ENCODE measurements at regions not wholly inside any gene's neighbourhood (a gene's known extent, or its start where the extent isn't known, plus 50 kb on each side); places are given as distances from the start of the nearest gene placed in this dataset.

DNA sequence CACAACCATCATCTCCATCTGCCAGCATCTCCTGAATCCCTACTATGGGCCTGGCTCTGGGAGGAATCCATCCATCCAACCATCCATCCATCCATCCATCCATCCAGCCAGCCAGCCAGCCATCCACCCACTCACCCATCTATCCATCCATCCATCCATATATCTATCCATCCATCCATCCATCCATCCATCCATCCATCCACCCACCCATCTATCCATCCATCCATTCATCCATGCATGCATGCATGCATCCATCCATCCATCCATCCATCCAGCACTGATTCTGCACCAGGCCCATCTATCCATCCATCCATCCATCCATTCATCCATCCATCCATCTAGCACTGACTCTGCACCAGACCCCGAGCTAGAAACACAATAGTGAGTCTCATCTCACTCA, 141.3 kb upstream of the WNT4 start:
- Mint-ChIP-seq H3K9me3 (peaks cover 6% of the 10 kb centered on the region), H3K36me3 (ENCODE audit: low read depth) (no peaks in the 10 kb centered on the region), H3K4me1 (peaks cover 32% of the 10 kb centered on the region), H3K27me3 (ENCODE audit: low read depth, poor library complexity) (peaks cover 57% of the 10 kb centered on the region), H3K27ac (no peak overlapping the region), H3K4me3 (no peak overlapping the region)
- DNase-seq: no peak
- TF ChIP-seq, protein P1, sequence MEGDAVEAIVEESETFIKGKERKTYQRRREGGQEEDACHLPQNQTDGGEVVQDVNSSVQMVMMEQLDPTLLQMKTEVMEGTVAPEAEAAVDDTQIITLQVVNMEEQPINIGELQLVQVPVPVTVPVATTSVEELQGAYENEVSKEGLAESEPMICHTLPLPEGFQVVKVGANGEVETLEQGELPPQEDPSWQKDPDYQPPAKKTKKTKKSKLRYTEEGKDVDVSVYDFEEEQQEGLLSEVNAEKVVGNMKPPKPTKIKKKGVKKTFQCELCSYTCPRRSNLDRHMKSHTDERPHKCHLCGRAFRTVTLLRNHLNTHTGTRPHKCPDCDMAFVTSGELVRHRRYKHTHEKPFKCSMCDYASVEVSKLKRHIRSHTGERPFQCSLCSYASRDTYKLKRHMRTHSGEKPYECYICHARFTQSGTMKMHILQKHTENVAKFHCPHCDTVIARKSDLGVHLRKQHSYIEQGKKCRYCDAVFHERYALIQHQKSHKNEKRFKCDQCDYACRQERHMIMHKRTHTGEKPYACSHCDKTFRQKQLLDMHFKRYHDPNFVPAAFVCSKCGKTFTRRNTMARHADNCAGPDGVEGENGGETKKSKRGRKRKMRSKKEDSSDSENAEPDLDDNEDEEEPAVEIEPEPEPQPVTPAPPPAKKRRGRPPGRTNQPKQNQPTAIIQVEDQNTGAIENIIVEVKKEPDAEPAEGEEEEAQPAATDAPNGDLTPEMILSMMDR (IDR thresholded peaks at IDR 0.05): no peak

DNA sequence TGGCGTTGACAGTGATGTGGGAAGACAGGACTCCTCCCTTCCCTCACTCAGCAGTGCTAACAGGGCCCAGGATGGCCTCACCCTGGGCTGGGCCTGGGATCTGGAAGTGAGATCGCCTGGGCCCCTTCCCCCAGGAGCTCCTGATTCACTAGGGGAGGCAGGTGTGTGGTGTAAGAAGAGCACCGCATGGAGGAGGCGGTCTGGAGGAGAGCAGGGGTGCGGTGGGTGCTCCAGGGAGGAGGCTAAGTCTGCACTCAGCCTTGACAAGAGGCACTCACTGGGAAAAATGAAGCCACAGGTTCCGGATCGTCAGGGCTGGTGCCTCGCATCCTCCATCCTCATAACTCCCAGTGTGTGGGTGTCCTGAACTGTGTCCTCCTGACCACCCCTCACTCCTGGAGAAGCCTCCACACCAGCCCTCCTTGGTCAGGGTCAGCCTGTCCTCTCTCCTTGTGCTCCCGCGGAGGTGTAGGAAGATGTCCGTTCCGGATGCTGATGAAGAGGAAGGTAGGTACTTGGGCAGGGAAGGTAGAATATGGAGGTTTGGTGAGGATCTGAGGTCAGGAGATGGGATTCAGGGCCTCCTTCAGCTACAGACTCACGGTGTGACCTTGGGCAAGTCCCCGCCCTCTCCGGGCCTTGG, 142.1 kb upstream of the WNT4 start:
- Mint-ChIP-seq H3K36me3 (ENCODE audit: low read depth) (no peaks in the 10 kb centered on the region), H3K27me3 (ENCODE audit: low read depth, poor library complexity) (peaks cover 62% of the 10 kb centered on the region), H3K27ac (no peak overlapping the region), H3K9me3 (peaks cover 5% of the 10 kb centered on the region), H3K4me1 (peaks cover 38% of the 10 kb centered on the region), H3K4me3 (no peak overlapping the region)
- no peak for DNase-seq
- TF ChIP-seq, protein P1 (IDR thresholded peaks at IDR 0.05): no peak

DNA sequence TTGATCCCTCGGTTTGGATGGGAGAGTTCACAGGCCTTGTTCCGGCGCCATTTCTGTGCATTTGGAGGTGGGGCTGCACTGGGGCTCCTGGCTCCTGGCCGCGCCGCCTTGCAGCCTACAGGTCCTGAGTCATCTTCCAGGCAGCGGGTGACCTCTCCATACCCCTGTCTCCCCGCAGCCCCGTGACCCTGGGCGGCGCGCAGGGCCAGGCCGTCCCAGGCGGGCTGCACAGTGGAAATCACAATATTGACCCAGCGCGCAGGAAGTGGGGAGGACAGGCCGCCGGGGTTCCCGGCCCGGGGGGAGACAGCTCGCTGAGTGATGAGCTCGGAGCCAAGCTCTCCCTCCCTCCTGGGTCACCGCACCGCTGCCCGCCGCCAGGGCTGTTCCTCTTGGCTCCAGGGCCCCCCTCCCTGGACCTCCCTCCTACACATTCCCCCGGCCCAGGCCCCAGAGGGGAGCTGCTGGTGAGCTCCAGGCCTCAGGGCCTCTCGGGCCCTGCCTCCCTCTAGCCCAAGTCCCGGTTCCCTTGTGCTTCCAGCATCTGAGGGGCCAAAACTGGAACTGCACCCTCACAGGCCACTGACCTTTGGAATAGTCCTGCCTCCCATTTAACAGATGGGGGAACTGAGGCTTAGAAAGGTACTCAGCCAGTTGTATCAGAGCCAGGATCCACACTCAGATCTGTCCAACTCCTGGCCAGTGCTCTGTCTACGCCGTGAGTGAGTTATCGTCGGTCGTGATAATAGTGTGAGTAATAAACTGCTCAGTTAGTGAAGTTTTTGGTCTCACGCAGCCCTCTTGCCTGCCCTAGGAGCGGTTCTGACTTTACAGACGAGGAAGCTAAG, 142.9 kb upstream of the WNT4 start:
- no peak for DNase-seq
- Mint-ChIP-seq H3K36me3 (ENCODE audit: low read depth) (no peaks in the 10 kb centered on the region), H3K4me3 (no peak overlapping the region), H3K4me1 (peaks cover 42% of the 10 kb centered on the region), H3K27me3 (ENCODE audit: low read depth, poor library complexity) (peaks cover 65% of the 10 kb centered on the region), H3K9me3 (peaks cover 1% of the 10 kb centered on the region), H3K27ac (no peak overlapping the region)
- TF ChIP-seq, protein P1 (IDR thresholded peaks at IDR 0.05): no peak

DNA sequence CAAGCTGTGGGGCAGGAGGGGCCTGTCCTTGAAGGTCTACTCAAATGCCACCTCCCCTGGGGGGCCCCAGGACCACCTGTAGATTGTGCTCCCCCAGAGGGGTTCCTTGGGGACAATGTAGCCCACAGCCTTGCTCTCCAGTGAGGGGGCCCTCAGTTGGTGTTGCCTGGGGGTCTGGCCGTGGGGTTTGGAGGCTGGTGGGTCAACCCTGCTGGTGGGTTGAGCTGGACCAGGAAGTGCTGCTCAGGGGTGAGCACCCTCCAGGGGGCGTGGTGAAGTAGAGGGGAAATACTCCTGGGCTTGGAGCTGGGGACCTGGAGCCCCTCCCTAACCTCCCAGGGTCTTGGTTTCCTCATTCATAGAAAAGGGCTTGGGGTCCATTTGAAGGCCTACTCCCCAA, 143.6 kb upstream of the WNT4 start:
- TF ChIP-seq, protein P1 (IDR thresholded peaks at IDR 0.05): no peak
- Mint-ChIP-seq H3K36me3 (ENCODE audit: low read depth) (no peaks in the 10 kb centered on the region), H3K4me1 (peaks cover 42% of the 10 kb centered on the region), H3K27me3 (ENCODE audit: low read depth, poor library complexity) (peaks cover 58% of the 10 kb centered on the region), H3K4me3 (no peak overlapping the region), H3K27ac (no peak overlapping the region), H3K9me3 (no peaks in the 10 kb centered on the region)
- no peak for DNase-seq

DNA sequence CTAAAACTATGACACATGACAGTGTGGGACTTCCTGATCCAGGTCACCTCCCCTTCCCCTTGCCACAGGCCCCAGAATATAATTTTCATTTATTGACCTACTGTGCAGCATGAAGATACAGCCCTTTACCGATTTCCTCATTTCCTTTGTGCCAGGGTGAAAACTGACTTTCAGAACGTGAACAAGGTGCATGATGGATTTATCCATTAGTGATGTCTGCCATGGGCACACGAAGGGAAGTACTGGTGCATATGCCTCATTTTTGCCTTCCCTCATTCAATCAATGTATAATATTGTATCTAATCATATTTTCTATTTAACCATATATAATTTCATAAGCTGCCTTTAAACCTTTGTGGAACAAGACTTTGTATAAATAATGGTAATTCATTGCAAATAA, 144.4 kb upstream of the WNT4 start:
- H3K9me3 Mint-ChIP-seq: no peaks in the 10 kb centered on the region
- no peaks in the 10 kb centered on the region for H3K36me3 Mint-ChIP-seq (ENCODE audit: low read depth)
- H3K4me3 Mint-ChIP-seq: no peak overlapping the region
- H3K27ac Mint-ChIP-seq: no peak overlapping the region
- H3K27me3 Mint-ChIP-seq (ENCODE audit: low read depth, poor library complexity): peaks cover 50% of the 10 kb centered on the region
- no peak for DNase-seq
- H3K4me1 Mint-ChIP-seq: peaks cover 48% of the 10 kb centered on the region
- TF ChIP-seq, protein P1 (IDR thresholded peaks at IDR 0.05): no peak

Data from nephron progenitor cell (in vitro differentiated cells).